NT2/D1 (cell line): ENCODE measurements at regions not wholly inside any gene's neighbourhood (a gene's known extent, or its start where the extent isn't known, plus 50 kb on each side); places are given as distances from the start of the nearest gene placed in this dataset.
"Not testable (repeated sequence)": the region's sequence is repeated elsewhere in the genome, so short reads cannot be mapped to it uniquely, and the experiment has no call there.

ENCODE experiments used
- DNase-seq: peaks from one replicate; pipeline ENCODE4 v3.0.0-alpha.2; 2011; ENCODE audit warnings: low read depth, low spot score
- H3K27me3 ChIP-seq: 2 replicates; pipeline ENCODE4 v1.6.0; 2011; ENCODE audit warnings: mild to moderate bottlenecking; ENCODE audit not compliant: insufficient read length, insufficient read depth
- H3K36me3 ChIP-seq: 2 replicates; pipeline ENCODE4 v1.6.1; 2011; ENCODE audit warnings: mild to moderate bottlenecking, low read length, mixed read lengths; ENCODE audit not compliant: insufficient read depth, insufficient read length
- H3K4me1 ChIP-seq: 2 replicates; pipeline ENCODE4 v1.5.1; 2011; ENCODE audit not compliant: insufficient read depth, insufficient read length
- H3K4me3 ChIP-seq: 2 replicates; pipeline ENCODE4 v1.5.1; 2011; ENCODE audit warnings: low read depth; ENCODE audit not compliant: insufficient read length
- H3K9ac ChIP-seq: 2 replicates; pipeline ENCODE4 v1.6.0; 2011; ENCODE audit warnings: low read depth; ENCODE audit not compliant: insufficient read length
- H3K9me3 ChIP-seq: 2 replicates; pipeline ENCODE4 v1.5.1; 2011; ENCODE audit warnings: mild to moderate bottlenecking, low read length; ENCODE audit not compliant: insufficient read depth
- SUZ12 ChIP-seq: IDR thresholded peaks from 2 replicates; pipeline ENCODE4 v1.6.1; 2011; ENCODE audit not compliant: insufficient read length, insufficient read depth; ENCODE audit errors: extremely low read depth
- YY1 ChIP-seq: IDR thresholded peaks from 2 replicates; pipeline ENCODE4 v1.6.1; 2011; ENCODE audit not compliant: insufficient read length, insufficient read depth
- ZNF274 ChIP-seq: IDR thresholded peaks from 2 replicates; pipeline ENCODE4 v1.6.1; 2011; ENCODE audit warnings: mild to moderate bottlenecking, low read depth, low read length

GRCh38 chrY:7542256-7542858 lies 630.8 kb upstream of the AMELY start:
- Histone ChIP-seq H3K9ac (no peak overlapping the region), H3K4me3 (no peak overlapping the region), H3K9me3 (no peaks in the 10 kb centered on the region), H3K27me3 (no peaks in the 10 kb centered on the region), H3K36me3 (no peaks in the 10 kb centered on the region), H3K4me1 (no peaks in the 10 kb centered on the region)
- TF ChIP-seq SUZ12 = no peak
- no peak for TF ChIP-seq ZNF274
- no peak for TF ChIP-seq YY1
- no peak for DNase-seq

GRCh38 chrY:7529396-7529795 lies 617.8 kb upstream of the AMELY start:
- Histone ChIP-seq H3K36me3 (no peaks in the 10 kb centered on the region), H3K9me3 (no peaks in the 10 kb centered on the region), H3K27me3 (no peaks in the 10 kb centered on the region), H3K9ac (no peak overlapping the region), H3K4me3 (no peak overlapping the region), H3K4me1 (no peaks in the 10 kb centered on the region)
- no peak for DNase-seq
- TF ChIP-seq SUZ12 (no peak), YY1 (no peak), ZNF274 (no peak)

GRCh38 chrY:7527568-7527967 lies 616.0 kb upstream of the AMELY start:
- H3K36me3 ChIP-seq, H3K9ac ChIP-seq, DNase-seq, H3K4me1 ChIP-seq, H3K9me3 ChIP-seq, H3K4me3 ChIP-seq, H3K27me3 ChIP-seq: not testable (repeated sequence)

GRCh38 chrY:7518387-7518786 lies 606.8 kb upstream of the AMELY start:
- Histone ChIP-seq H3K27me3 (no peaks in the 10 kb centered on the region), H3K36me3 (no peaks in the 10 kb centered on the region), H3K9me3 (no peaks in the 10 kb centered on the region), H3K9ac (no peak overlapping the region), H3K4me1 (no peaks in the 10 kb centered on the region), H3K4me3 (no peak overlapping the region)
- no peak for DNase-seq
- TF ChIP-seq ZNF274 (no peak), SUZ12 (no peak), YY1 (no peak)

DNA sequence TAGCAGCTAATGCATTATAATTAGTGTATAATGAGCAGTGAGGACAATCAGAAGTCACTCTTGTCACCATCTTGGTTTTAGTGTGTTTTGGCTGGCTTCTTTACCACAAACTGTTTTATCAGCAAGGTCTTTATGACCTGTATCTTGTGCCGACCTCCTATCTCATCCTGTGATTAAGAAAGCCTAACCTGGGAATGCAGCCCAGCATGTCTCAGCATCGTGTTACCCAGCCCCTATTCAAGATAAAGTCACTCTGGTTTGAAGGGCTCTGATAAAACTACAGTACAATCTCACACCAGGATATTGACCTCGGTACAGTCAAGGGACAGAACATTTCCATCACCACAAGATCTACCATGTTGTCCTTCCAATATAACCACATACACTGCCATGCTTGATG lies 604.7 kb upstream of the AMELY start:
- Histone ChIP-seq H3K9me3 (no peaks in the 10 kb centered on the region), H3K9ac (no peak overlapping the region), H3K36me3 (no peaks in the 10 kb centered on the region), H3K4me3 (no peak overlapping the region), H3K27me3 (no peaks in the 10 kb centered on the region), H3K4me1 (no peaks in the 10 kb centered on the region)
- DNase-seq = no peak
- TF ChIP-seq YY1 (no peak), ZNF274 (no peak), SUZ12 (no peak)

DNA sequence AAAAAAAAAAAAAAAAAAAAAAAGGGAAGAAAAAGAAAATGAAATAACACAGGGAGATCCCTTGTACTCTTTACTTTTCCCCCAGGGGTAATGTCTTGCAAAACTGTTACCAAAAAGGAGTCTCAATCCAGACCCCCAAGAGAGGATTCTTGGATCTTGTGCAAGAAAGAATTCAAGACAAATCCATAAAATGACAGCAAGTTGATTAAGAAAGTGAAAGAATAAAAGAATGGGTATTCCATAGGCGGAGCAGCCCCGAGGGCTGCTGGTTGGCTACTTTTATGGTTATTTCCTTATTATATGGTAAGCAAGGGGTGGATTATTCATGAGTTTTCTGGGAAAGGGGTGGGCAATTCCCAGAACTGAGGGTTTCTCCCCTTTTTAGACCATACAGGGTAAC lies 604.3 kb upstream of the AMELY start:
- Histone ChIP-seq H3K4me3 (no peak overlapping the region), H3K36me3 (no peaks in the 10 kb centered on the region), H3K4me1 (no peaks in the 10 kb centered on the region), H3K9ac (no peak overlapping the region), H3K9me3 (no peaks in the 10 kb centered on the region), H3K27me3 (no peaks in the 10 kb centered on the region)
- TF ChIP-seq ZNF274 (no peak), SUZ12 (no peak)
- no peak for DNase-seq

- Histone ChIP-seq H3K9ac (no peak overlapping the region), H3K4me1 (no peaks in the 10 kb centered on the region), H3K4me3 (no peak overlapping the region), H3K36me3 (no peaks in the 10 kb centered on the region), H3K9me3 (no peaks in the 10 kb centered on the region), H3K27me3 (no peaks in the 10 kb centered on the region)
- TF ChIP-seq SUZ12 (no peak), ZNF274 (no peak), YY1 (no peak)
- DNase-seq = no peak
Measured at GRCh38 chrY:7502896-7503295, 591.3 kb upstream of the AMELY start.

DNA sequence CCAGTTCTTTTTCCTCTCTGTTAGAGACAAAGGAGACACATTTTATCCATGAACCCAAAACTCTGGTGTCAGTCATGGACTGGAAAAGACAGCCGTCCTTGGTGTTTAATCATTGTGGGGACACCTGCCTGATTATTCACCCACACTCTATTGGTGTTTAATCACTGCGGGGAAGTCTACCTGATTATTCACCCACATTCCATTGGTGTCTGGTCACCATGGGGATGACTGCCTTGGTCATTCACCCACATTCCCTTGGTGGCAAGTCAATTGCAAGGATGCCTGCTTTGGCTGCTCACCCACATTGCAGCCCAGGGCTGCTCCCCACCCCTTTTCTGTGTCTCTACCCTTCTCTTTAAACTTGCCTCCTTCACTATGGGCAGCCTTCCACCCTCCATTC lies 589.7 kb upstream of the AMELY start:
- TF ChIP-seq ZNF274 (no peak), YY1 (no peak), SUZ12 (no peak)
- no peaks in the 10 kb centered on the region for H3K4me1 ChIP-seq
- DNase-seq = no peak
- no peaks in the 10 kb centered on the region for H3K27me3 ChIP-seq
- H3K36me3 ChIP-seq = no peaks in the 10 kb centered on the region
- H3K9me3 ChIP-seq = no peaks in the 10 kb centered on the region
- H3K9ac ChIP-seq = no peak overlapping the region
- no peak overlapping the region for H3K4me3 ChIP-seq

GRCh38 chrY:7496001-7496400 lies 584.4 kb upstream of the AMELY start:
- Histone ChIP-seq H3K9me3 (no peaks in the 10 kb centered on the region), H3K4me3 (no peak overlapping the region), H3K27me3 (no peaks in the 10 kb centered on the region), H3K4me1 (no peaks in the 10 kb centered on the region), H3K9ac (no peak overlapping the region), H3K36me3 (no peaks in the 10 kb centered on the region)
- TF ChIP-seq SUZ12 (no peak), YY1 (no peak), ZNF274 (no peak)
- DNase-seq = no peak

DNA sequence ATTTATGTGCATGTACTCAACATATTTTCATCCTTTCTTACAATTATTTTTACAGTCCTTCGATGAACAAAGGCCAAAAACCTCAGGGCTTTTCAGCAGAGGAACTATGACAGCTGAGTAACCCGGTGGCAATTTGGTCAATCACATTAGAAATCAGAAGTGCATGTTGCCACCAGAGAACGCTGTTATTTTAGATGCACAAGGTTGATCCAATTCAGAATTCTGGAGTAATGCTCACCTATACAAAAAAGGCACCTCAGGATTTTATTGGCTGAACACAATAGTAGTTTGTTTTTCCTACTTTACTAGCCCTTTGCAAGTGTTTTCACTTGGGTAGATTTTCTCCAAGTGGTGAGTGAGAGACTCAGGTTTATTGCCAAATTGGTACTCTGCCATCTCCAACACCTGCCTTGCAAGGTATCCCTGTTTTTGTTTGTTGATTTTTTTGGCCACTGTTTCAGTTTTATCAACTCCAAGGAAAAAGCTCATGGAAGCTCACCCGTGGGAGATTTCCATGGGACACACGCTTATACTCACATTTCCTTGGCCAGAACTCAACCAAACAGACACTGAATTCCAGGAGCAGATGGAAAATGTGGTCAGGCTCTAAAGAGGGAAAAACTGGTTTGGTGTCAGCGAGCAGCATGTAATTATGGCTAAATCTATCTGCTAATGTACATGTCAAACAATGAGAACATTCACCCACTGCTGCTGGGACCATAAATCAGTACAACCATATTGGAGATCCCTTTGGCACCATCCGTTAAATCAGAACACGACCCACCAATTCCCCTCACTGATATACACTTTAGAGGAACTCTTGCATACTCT lies 573.1 kb upstream of the AMELY start:
- not testable (repeated sequence) for H3K4me3 ChIP-seq, H3K27me3 ChIP-seq, DNase-seq, H3K9me3 ChIP-seq, H3K9ac ChIP-seq, H3K36me3 ChIP-seq, H3K4me1 ChIP-seq
